HL-60/S4 treated with retinoic acid at 250 ng/mL for 4 days and 3 days (cell line): ENCODE measurements at regions not wholly inside any gene's neighbourhood (a gene's known extent, or its start where the extent isn't known, plus 50 kb on each side); places are given as distances from the start of the nearest gene placed in this dataset.
"Not testable (repeated sequence)": the region's sequence is repeated elsewhere in the genome, so short reads cannot be mapped to it uniquely, and the experiment has no call there.

ENCODE experiments used
- in situ Hi-C: fragments of 300-500 bp; cut with MboI; formaldehyde crosslinking; loops from 2 replicates; pipeline ENCODE4 v1.7.0; 2022; ENCODE audit warnings: low sequenced_read_pairs

DNA sequence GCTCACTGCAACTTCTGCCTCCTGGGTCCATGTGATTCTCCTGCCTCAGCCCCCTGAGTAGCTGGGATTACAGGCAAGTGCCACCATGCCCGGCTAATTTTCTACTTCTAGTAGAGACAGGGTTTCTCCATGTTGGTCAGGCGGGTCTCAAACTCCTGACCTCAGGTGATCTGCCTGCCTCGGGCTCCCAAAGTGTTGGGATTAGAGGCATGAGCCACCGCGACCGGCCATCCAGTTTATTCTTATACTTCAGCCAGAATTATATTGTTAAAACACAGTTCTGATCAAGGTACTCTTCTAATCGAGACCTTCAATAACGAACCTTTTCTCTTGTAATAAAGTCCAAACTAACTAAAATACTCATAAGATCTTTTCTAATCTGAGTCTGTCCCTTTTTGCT lies 119.6 kb upstream of the FAR2 start:
- in situ Hi-C loops = not testable (repeated sequence)

GRCh38 chr12:29030006-29030405 lies 119.1 kb upstream of the FAR2 start:
- in situ Hi-C loops = no loop called here

DNA sequence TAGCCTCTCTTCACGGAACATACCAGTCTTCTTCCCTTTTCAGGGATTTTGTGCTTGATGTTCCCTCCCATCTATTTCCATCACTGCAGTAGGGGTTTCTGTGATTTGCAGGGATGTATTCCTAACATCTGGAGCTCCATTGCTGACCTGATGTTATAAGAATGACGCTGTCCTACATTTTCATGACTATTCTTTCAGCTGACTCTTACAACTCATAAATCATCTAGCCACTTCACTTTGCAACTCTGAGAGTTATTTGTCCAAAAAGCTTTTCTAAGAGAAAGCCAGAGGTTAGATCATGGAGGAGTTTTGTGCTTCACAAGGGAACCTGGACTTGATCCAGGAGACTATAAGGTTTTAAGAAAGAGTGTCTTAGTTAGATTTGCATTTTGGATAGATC lies 116.6 kb upstream of the FAR2 start:
- in situ Hi-C loops = no loop called here

DNA sequence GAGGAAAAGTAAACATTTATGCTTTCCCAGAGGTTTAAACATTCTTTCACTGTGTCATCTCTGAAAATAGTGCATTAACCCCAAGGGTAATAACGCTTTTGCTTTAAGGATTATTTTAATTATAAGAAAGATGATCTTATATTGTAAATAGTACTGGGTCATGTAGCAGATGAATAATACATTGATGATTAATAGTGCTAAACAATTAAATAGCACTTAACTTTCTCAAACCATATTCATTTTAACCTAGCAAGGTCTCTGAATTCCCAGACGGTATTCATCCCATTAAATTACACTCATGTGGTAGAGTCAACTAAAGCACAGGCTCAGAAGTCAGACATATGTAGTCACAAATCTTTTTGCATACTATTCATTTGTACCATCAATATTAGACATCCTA lies 115.6 kb upstream of the FAR2 start:
- in situ Hi-C loops = no loop called here

DNA sequence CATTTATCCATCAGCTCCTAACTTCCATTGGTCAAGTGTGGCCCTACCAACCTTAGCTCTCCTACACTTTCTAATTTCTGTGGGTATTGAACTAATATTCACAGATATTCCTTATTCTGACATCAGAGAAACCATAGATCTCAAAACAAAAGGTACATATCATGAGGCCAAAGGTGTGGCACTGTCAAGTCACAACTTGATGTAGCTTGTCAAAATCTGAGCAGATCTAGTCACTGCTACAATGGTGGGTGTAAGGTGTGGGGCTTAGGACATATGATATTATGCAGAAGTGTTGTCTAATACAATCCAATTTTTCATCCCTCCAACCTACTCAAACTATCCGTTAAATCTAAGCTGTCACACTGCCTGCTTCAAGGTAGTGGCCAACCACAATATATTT lies 114.0 kb upstream of the FAR2 start:
- in situ Hi-C loops = no loop called here

DNA sequence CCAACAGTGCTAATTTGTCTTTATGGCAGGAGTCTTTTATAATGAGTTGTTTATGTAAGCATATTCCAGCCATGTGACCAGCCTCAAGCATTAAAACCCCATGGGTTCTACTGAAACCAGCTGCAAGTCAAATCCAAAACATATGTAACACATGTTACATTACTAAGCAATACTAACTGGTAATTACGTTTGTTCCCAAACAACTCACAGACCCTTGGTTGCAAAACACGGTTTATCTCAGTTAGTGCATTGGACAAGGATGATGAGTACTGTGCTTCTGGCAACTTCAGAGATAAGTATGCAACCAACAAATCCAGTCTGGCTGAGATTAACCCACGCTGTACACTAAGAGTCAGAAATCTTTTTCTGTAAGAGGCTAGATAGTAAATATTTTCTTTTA lies 110.1 kb upstream of the FAR2 start:
- in situ Hi-C loops = no loop called here

GRCh38 chr12:29041621-29042020 lies 107.5 kb upstream of the FAR2 start:
- in situ Hi-C loops = no loop called here

DNA sequence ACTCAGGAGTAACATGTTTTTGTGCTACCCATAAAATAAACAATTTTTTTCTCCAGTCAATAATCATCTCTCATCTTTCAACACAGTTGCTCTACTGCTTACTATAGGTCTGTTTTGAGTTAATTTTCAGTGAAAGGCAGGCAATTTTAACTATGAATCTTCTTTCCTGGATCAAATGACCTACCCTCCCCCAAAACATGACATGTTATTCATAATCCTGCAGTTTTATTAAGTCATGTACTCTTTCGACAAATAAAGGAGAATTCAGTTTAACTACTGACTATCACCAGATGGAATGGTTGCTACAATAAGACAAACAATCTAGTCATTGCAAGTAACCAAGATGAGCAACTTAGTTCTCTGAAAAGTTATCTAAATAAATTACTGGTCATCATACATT lies 106.0 kb upstream of the FAR2 start:
- in situ Hi-C loops = no loop called here

- in situ Hi-C loops = no loop called here
Observed at GRCh38 chr12:29044799-29045198, 104.3 kb upstream of the FAR2 start.

DNA sequence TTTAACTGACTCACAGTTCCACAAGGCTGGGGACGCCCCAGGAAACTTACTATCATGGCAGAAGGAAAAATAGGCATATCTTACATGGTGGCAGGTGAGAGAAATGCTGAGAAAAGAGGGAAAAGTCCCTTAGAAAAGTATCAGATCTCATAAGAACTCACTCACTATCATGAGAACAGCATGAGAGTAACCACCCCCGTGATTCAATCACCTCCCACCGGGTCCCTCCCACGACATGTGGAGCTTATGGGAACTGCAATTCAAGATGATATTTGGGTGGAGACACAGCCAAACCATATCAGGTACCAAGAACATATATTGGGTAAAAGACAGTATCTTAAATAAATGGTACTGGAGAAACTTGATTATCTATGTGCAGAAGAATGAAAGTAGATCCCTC lies 100.3 kb upstream of the FAR2 start:
- in situ Hi-C loops = no loop called here

- in situ Hi-C loops = no loop called here
Observed at GRCh38 chr12:29050503-29050902, 98.6 kb upstream of the FAR2 start.

GRCh38 chr12:29051221-29051620 lies 97.9 kb upstream of the FAR2 start:
- in situ Hi-C loops = no loop called here

DNA sequence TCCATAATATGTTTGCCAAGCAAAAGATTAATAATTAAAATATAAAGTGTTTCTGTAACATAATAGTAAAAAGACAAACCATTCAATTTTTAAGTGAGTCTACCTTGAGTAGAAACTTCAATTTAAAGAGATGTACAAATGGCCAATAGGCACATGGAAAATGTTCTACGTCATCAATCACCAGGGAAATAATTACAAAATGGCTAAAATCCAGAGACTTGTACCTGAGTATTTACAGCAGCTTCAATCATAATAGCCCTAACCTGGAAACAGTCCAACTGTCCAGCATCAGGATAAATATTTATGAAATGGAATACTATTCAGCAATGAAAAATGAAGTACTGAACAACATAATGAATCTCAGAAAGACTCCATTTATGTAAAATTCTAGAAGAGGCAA lies 95.5 kb upstream of the FAR2 start:
- in situ Hi-C loops = no loop called here

DNA sequence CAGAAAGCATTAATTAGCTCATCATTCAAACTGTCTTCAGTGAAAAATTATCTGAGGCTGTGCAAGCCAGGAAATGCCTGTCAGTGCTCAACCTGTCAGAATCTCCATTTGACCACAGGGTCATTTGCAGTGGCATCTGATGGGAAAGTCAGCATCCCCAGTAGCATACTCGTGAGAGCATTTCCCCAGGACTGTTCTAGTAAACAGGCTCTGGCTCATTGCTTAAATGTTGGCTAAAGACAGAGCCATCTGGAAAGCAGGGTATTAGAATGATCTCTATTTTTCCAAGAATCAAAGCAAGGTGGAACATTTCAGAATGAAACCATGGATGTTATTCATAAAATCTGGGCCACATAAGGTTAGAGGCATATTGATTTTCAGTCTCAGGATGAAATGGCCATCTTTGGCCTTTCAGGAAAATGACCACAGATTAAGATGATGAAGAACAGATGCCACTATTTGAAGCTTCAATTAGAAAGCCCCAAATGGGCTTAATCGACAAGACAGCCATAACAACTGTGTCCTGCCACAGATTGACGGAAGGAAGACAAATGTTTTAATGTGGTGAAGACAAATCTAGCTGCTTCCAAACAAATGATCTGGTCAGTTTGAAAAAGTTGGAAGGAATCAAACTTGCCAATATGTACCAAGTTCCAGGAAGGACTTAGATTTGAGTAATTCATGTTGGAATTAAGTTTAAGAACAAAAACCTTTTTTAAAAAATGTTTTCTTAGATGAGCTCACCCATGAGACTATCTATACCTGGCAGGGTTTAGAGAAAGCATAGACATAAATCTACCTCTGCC lies 94.0 kb upstream of the FAR2 start:
- in situ Hi-C loops = no loop called here

- in situ Hi-C loops = no loop called here
Observed at GRCh38 chr12:29066011-29066588, 83.0 kb upstream of the FAR2 start.

GRCh38 chr12:29067430-29067829 lies 81.6 kb upstream of the FAR2 start:
- in situ Hi-C loops = no loop called here

DNA sequence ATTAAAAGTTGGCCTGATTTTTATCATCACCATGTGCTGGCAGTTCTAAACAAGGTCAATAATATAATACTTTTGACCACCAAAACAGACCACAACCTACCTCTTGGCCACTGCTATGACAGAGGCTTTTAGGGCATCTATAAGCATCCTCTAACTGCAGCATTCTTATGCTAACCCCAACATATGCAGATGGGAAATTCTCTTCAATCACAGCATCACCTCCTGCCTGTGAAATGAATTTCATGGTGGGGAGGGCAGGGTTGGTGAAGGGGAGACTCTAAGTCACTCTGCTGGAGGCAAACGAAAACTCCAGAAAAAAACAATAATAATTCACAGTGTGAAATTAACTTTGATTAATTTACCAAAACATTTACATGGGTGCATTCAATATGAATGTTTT lies 78.8 kb upstream of the FAR2 start:
- in situ Hi-C loops = no loop called here

DNA sequence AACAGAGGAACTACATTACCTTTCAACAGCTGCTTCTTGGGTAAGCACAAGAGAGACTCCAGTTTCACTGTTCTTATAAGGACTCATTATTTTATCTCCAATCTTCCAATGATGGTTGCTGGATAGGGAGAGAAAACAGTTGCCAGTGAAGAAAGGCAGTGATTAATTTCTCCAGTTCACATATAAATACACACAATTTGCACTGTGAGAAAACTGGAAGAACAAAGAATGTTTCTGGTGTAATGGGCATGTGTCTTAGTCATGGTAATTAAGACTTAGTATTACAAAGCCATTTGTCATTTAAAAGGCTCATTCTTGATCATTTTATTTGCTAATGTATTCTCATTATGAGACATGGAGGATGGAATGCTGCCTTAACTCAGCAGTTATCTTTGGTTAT lies 78.0 kb upstream of the FAR2 start:
- in situ Hi-C loops = no loop called here

DNA sequence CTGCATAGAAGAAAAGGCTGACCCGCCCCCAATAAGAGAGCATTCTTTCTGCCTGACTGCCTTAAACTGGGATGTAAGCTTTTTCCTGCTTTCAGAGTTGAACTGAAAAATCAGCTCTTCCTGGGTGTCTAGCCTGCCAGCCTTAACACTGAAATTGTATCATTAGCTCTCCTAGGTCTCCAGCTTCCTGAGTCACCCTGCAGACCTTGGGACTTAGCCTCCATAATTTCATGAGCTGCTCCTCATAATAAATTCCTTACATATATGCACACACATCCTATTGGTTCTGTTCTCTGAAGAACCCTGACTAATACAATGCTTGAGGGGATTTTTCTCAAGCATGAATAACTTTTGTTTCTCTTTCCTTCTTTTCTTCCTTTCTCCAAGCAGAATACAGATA lies 76.4 kb upstream of the FAR2 start:
- in situ Hi-C loops = no loop called here

- in situ Hi-C loops = no loop called here
Observed at GRCh38 chr12:29073631-29074239, 75.3 kb upstream of the FAR2 start.

DNA sequence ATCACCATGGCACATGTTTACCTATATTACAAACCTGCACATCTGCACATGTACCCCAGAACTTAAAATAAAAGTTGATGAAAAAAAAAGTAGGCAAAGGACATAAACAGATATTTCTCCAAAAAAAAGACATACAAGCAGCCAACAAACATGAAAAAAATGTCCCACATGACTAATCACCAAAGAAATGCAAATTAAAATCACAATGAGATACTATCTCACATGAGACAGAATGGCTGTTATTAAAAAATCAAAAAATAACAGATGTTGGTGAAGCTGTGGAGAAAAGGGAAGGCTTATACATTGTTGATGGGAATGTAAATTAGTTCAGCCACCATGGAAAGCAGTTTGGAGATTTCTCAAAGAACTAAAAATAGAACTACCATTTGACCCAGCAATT lies 68.0 kb upstream of the FAR2 start:
- in situ Hi-C loops = loop anchor here (25.0 kb wide), 1 partner anchor 231 kb away; no protein-coding TSS in a partner anchor

DNA sequence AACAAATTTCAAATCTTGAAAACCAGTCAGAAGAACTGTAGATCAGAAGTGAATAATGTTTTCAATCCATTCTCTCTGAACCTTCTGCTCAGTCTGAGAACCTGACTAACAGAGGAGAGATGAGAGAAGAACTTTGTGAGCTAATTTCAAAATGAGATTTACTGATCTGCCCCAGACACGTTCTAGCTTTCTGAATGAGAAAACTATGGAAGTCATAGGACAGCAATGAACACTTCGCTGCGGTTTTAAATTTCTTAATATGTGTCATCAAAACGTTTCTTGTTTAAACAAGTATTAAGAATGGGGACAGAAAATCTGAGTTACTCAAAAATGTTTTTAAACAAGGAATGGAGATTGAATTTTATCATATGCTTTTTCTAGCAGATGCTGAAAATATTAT lies 66.6 kb upstream of the FAR2 start:
- in situ Hi-C loops = loop anchor here (25.0 kb wide), 1 partner anchor 230 kb away; no protein-coding TSS in a partner anchor
